ENCODE measurements at regions not wholly inside any gene's neighbourhood (a gene's known extent, or its start where the extent isn't known, plus 50 kb on each side); places are given as distances from the start of the nearest gene placed in this dataset.

DNA sequence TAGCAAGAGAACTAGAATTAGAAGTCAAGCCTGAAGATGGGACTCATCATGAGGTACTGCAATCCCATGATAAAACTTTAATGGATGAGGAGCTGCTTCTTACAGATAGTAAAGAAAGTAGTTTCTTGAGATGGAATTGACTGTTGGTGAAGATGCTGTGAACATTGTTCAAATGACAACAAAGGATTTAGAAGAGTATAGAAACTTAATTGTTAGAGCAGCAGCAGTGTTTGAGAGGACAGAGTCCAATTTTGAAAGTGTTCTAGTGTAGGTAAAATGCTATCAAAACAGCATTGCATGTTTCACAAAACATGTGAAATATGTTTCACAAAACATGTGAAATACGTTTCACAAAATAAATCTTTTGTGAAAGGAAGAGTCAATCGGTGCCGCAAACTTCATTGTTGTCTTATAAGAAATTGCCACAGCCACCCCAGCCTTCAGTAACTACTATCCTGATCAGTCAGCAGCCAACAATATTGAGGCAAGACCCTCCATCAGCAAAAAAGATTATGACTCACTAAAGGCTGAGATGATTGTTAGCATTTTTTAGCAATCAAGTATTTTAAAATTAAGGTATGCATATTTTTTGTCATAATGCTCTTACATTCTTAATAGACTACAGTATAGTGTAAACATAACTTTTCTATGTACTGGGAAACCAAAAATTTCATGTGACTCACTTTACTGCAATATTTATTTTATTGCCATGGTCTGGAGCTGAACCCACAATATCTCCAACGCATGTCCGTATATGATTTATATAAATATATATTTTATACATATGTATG is 173.4 kb upstream of the BMP4 start:
- DNase-seq (ENCODE audit: low spot score): no peak

DNA sequence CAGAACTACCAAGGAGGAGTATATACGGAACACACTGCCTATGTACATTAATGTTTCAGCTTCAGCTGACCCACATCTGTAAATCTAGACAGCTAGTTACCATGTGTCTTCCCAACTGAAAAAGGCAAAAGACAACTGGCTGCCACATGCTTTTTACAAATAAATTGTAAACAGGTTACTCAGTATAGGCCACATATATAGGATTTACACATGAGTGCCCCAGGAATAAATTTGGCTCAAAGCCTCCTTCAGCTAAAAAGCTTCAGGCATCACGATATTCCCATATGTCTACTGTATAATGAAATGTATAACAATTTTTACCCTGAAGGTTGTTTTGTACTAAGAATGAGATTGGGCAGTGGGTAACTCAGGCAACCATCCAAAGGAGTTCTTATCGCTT is 175.9 kb upstream of the BMP4 start:
- DNase-seq (ENCODE audit: low spot score): no peak

DNA sequence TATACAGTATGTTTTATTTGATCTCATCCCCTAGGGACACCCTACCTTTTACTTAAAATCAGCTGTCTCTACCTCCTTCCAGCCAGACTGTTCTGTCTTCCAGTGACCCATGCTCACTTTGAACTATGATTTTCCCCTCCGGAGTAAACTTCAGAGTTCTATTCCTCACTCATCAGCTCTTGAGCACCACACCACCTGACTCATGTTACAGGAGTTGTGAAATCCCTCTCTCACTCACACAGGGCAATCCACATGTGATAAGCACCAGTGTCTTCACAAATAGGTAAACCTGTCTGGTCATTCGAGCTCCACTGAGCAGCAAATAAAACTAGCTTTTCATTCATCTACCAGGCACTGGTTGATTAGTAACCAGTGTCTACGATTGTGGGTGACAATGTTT is 177.3 kb upstream of the BMP4 start:
- peak; percentile 47 for DNase-seq (ENCODE audit: low spot score)

DNA sequence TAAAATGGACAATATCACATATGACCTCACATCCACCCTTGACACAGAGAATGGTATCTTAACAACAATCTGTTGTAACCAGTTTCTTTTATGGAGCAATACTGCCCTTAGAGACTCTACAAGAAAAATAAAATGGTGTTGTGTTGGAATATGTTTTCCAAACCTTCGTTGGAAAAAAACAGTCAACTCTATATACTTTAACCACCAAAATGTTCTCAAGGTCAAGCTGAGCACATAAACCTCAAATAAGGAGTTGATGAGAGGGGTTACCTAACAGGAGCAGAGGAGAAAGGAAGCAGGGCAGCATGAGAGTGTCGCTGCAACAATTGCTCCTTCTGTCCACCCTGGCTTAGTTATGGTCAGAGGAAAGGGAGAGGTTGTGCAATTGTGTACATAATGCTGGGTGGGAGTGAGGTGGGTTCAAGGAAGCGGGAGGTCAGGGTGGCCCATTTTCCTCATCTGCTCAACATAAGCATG is 179.2 kb upstream of the BMP4 start:
- DNase-seq (ENCODE audit: low spot score): no peak

DNA sequence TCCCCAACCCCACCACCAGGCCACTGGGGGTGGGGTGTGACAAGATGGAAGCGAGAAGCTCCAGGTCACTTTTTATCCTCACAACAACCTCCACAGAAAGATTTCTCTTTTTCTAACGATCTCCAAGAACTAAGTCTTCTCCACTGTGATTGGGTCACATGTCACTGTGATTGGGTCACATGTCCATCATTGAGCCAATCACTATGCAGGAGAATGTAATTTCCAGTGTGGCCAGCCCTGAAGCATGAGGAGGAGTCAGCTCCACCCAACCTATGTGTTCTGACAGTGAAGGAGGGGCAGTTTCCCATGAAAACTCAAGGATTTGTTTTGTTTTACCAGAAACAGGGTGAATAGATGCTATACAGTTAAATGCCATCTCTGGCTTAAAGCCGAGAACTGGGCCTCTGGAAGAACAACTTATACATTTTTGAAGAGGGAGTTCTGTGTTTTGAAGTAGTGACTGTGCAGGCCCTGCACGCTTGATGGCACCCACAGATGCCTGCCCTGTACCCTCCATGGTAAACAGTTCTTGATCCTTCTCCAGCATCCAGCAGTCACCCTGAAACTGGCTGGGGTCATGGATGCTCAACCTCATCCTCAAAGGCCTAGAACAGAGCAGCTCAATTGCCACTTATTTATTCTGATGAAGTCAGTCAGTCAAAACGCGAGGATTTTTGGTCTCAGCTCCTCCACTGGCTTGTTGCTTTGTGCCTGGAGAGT is 180.4 kb upstream of the BMP4 start:
- DNase-seq (ENCODE audit: low spot score): no peak

DNA sequence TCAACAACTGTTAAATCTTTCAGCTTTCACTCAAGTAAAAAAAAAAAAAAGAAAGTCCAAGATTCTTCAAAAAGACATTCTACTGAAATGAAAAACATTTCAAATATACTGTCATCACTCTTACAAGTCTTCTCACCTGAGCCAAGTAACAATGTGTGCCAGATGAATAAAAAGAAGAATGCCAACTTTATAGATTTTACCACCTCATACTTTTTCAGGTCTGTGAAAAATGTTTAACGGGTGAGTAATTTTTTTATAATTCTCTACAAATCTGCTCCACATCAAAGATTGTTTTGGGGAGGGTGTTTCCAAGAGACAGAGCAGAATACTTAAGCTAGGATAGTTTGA is 181.0 kb upstream of the BMP4 start:
- DNase-seq (ENCODE audit: low spot score): no peak

DNA sequence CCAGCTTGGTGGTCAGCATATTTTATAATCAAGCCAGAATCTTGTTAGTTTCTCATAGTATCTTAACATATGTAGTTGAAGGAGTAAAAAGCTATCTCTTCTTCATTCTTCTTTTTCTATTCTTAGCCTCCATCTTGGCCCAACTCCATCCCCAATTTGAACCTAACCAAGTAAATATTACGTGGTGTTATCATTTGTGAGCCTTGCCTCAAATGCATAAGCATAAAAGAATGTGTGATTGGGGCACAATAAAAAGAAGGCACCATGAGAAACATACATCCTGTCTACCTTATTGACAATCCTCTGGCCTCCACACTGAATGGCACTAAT is 181.4 kb upstream of the BMP4 start:
- no peak for DNase-seq (ENCODE audit: low spot score)

DNA sequence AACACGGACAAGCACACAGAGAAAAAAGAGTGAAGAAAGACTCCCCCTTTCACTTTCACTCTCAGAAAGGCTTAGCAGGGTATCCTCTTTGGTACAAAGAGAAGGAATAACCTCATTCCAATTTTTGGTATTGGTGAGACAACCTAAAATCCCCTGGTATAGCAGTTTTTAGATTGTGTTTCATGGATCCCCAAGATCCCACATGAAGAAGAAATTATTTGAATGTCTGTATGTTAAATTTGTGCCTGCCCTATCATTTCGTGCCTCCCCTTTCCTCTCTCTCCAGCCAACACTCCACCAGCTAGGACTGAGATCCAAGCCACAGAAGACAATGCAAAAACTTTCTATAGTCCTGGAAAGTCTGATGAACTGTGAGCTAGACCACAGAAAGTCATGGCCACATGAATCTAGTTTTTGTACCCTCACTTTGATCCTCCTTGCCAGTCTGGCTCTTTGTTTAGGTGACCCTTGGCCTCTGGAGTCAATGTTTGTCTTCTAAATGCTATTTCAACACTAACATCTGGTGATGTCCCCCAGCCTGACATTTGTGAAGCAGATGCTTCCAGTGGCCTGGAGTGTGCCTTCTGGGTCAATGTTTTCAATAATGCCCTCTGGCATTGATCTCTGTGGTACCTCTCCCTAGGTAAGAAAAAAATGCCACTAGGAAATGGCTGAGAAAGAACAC is 181.9 kb upstream of the BMP4 start:
- DNase-seq (ENCODE audit: low spot score): peak; percentile 37

DNA sequence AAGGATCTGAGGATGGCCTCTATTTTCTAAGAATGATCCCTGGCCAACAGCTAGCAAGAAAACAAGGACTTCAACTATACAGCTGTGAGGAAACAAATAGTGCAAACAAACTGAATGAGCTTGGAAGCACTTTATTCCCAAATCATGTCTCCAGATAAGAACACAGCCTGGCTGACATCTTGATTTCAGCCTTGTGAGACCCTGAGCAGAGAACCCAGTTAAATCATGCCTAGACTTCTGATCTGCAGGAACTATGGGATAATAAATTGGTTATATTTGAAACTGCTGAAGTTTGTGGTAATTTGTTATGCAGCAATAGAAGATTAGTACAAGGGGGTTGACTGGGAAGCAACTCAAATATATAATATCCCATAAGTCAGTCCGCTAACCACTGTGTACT is 183.9 kb upstream of the BMP4 start:
- DNase-seq (ENCODE audit: low spot score): no peak

DNA sequence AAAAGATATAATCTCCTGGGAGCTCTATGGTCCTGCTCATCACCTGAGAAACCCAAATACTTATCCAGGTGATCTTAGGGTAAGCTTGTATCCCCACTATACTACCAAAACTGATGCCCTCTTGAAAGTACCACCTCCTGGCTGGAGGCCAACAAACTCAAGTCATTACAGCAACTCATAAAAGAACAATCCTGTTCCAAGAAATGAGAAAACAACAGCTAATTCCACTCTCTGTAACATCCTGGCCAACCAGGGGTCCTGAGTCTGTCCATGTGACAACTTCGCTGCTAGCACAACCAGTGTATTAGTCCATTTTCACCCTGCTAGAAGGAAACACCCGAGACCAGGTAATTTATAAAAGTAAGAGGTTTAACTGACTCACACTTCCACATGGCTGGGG is 190.0 kb upstream of the BMP4 start:
- no peak for DNase-seq (ENCODE audit: low spot score)

DNA sequence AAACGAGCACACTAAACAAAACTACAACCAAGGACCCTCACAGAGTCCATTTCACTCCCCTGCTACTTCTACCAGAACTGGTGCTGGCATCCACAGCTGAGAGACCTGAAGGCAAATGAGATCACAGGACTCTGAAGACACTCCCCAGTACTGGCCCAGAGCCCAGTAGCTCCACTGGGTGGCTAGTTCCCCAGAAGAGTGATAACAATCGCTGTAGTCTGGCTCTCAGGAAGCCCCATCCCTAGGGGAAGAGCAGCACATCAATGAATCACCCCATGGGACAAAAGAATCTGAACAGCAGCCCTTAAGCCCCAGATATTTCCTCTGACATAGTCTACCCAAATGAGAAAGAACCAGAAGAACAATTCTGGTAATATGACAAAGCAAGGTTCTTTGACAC is 190.7 kb upstream of the BMP4 start:
- DNase-seq (ENCODE audit: low spot score): no peak

DNA sequence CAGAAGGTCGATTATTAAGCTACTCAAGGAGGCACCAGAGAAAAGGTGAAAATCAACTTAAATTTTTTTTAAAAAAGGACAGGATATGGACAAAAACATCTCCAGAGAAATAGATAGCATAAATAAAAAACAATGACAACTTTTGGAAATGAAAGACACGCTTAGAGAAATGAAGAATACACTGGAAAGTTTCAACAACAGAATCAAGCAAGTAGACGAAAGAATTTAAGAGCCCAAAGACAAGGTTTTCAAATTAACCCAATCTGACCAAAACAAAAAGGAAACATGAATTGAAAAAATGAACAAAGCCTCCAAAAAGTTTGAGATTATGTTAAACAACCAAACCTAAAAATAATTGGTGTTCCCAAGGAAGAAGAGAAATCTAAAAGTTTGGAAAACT is 191.1 kb upstream of the BMP4 start:
- DNase-seq (ENCODE audit: low spot score): no peak

DNA sequence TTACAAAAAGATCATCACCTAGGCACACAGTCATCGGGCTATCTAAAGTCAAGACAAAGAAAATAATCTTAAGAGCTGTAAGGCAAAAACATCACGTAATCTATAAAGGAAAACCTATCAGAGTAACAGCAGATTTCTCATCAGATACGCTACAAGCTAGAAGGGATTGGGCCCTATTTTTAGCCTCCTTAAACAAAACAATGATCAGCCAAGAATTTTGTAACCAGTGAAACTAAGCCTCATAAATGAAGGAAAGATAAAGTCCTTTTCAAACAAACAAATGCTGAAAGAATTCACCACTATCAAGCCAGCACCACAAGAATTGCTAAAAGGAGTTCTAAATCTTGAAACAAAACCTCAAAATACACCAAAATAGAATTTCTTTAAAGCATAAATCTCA is 191.6 kb upstream of the BMP4 start:
- no peak for DNase-seq (ENCODE audit: low spot score)

DNA sequence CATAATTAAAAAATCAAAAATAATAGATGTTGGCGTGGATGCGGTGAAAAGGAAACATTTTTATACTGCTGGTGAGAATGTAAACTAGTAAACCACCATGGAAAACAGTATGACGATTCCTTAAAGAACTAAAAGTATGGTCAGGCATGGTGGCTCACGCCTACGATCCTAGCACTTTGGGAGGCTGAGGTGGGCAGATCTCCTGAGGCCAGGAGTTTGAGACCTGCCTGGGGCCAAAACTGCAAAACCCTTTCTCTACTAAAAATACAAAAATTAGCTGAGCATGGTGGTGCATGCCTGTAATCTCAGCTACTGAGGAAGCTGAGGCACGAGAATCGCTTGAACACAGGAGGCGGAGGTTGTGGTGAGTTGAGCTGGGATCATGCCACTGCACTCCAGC is 195.7 kb upstream of the BMP4 start:
- no peak for DNase-seq (ENCODE audit: low spot score)

DNA sequence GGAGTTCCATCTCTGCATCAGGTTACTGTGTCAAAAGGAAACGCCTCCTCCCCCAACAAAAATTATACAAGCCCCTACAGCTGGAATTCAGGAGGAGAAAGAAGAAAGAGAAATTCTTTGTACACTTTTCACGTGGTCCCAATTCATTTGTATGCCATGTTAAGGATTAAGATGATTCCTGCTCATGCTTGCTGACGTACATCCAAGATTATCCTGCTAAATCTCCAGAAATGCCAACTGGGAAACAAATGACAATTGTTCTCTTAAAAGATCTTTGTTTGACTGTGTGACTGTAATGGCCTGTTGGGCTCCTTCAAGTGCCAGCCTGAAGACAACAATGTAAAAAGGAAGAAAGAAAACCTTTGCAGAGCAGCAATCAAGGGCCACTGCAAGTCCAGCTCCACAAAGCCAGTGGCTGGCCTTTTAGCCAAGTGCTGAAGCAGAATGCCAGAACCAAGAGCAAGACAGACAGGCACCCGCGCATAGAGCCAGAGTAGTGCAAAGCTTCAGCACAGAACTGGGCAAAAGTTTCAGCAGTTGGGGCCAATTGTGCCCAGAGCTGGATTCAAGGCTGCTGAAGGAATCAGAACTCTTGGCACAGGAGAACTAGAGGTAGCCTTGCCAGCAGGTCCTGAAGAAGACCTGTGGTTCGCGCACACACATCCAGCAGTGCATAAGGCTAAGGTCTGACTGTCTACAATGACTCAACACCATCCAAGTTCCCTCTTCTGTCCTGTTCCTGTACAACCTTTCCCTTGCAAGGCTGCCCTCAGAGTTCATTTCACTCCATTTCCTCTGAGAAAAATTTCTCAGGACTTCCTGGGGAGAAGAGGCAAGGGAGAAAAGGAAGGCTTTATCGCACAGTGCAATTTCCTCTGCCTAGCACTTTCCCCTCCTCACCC is 209.7 kb upstream of the BMP4 start:
- no peak for DNase-seq (ENCODE audit: low spot score)

DNA sequence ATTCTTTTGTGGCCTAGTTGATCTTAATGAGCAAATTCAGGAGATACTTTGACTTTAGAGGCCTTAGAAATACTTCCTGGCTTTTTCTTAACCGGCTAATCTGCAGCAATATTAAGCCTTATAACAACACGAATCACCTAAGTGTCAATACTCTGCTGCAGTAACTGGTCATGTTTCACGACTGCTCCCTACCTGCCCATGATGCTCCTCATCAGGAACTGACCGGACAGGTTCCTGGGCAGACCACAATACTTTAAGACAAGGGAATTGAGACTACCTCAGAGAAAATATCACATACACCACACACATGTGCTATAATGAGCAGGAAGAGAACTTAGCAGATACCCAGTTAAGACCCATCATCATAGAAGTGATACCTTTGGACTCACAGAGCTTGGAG is 211.9 kb upstream of the BMP4 start:
- no peak for DNase-seq (ENCODE audit: low spot score)

DNA sequence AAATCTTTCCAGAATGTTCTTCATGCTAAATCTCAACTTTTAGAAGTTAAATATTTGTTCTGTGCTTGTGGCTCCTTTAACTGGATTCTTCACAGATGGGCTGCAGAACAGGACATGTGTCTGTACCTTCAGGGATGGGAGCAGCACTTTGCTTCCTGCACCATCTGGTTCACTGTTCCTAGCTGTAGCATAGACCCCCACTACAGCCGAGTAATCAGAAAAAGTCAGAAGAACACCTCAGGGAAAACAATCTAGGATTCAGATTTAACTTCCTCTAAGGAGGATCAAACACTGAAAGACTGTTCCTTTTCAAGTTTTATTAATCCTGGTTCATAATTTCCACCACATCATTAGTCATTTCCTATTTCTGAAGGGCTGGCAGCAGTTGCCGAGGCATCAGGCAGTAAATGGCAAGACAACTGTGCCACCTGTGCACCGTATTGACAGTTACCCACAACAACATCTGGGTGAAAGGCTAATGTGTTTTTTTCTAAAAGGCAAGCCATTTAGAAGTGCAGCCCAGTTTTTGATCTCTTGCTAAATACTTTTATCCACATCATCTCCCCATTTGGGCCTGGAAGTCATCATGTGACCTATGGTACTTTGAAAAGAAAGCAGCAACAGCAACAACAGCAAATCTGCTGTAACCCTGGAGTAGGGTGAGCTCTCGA is 212.8 kb upstream of the BMP4 start:
- peak; percentile 98 for DNase-seq (ENCODE audit: low spot score)

DNA sequence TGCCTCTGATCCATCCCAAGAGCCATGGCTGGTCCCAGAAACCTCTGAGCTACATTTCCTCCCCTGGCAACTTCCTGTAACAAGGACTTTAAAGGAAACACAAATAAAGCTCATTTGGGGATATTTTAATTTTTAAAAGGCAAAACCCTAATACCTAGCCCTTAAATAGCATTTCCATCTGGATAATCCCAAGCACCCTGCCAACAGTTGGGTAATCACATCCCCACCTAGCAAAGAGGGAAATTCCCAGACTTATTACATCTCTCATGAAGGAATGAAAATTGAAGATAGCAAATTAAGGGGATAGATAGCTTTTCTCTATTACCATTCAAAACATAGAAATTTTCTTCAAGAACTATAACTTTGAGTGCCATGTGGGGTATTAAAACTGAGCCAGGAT is 213.7 kb upstream of the BMP4 start:
- DNase-seq (ENCODE audit: low spot score): no peak

DNA sequence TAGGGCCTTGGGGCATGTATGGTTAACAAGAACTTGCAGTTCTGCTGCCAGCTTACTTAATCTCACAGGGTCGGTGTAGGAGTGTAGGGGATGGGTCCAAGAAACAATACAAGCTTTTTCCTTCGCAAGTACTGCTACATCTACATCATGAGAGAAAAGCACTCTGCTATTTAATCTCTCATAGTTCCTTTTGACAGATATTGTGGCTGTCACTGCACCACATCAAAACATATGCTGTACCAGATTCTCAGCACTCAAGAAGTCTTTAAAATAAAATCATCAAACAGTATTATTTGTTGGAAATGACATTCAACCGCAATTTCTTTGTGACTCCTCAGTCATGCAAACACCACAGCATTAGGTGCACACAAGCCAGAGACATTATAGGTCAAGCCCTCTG is 215.5 kb upstream of the BMP4 start:
- DNase-seq (ENCODE audit: low spot score): no peak

DNA sequence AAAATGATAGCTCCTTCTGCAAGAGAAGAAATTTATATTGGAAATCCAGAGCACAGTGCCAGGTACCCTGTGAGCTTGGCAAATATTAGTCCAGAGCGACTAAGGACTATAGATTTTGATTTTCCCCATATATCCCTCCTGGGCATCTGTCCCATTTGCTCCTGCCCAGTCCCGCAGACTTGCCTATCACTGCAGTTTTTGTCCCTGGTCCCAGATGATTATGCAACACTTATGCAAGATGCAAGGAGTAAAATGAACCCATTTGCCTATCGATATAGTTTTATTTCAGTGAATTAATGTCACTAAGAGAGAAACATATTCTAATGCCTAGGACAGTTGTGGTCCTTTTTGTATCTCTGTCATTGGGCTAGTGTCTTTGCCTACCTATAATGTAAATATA is 215.9 kb upstream of the BMP4 start:
- DNase-seq (ENCODE audit: low spot score): no peak

DNA sequence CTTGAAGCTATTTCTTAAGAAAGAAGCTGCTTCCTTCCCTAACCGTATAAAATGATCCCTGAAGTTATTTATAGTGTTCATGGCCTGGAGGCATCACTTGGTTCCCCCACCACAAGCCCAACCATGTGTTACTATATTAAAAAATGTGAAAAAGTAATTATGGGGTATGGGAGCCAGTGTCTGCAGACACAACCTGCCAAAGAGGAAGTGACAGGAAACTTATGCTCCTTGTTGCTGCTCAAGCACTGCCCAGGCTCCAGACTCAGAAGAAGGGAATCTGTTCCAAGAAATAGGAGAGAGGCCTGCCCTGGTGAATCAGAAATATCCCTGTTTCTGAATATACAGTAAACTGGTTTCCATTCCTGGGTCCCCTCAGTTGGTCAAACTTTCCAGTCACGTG is 217.2 kb upstream of the BMP4 start:
- no peak for DNase-seq (ENCODE audit: low spot score)

DNA sequence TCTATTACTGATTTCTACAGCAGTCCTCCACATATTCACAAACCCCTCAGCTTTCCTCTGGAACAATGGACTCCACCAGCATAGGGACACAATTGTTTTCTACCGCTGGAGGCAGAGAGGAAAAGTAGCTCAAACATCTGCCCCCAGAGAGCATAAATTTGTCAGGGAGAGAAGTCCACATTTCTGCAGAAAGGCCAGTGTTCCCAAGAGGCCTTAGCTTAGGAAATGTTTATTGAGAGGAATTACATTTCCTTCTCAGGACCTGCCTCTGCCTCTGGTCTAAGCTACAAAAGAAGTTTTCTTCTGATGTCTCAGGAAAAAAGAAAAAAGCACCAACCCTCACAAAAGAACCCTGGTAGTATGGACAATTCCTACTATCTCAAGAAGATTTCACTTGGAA is 217.8 kb upstream of the BMP4 start:
- no peak for DNase-seq (ENCODE audit: low spot score)
